Renal cortical epithelial cell (primary cell): ENCODE measurements at regions not wholly inside any gene's neighbourhood (a gene's known extent, or its start where the extent isn't known, plus 50 kb on each side); places are given as distances from the start of the nearest gene placed in this dataset.

ENCODE experiments used
- DNase-seq: peaks from one replicate; pipeline ENCODE4 v3.0.0-alpha.2; 2011; ENCODE audit warnings: low read depth

- no peak for DNase-seq
Observed at GRCh38 chr2:18829976-18830375, 240.6 kb upstream of the NT5C1B start.

GRCh38 chr2:18829251-18829902 lies 240.0 kb upstream of the NT5C1B start:
- DNase-seq: peak; percentile 78

GRCh38 chr2:18828296-18828695 lies 238.9 kb upstream of the NT5C1B start:
- no peak for DNase-seq

- DNase-seq: no peak
Observed at GRCh38 chr2:18825838-18826237, 236.5 kb upstream of the NT5C1B start.

- no peak for DNase-seq
Observed at GRCh38 chr2:18824915-18825314, 235.5 kb upstream of the NT5C1B start.

- no peak for DNase-seq
Observed at GRCh38 chr2:18824325-18824790, 235.0 kb upstream of the NT5C1B start.

GRCh38 chr2:18821431-18821830 lies 232.1 kb upstream of the NT5C1B start:
- no peak for DNase-seq

GRCh38 chr2:18820966-18821365 lies 231.6 kb upstream of the NT5C1B start:
- DNase-seq: no peak

- DNase-seq: no peak
Observed at GRCh38 chr2:18819566-18819965, 230.2 kb upstream of the NT5C1B start.

GRCh38 chr2:18814387-18814786 lies 225.0 kb upstream of the NT5C1B start:
- peak; percentile 60 for DNase-seq

- no peak for DNase-seq
Observed at GRCh38 chr2:18804536-18804935, 215.2 kb upstream of the NT5C1B start.

GRCh38 chr2:18803141-18803939 lies 214.0 kb upstream of the NT5C1B start:
- DNase-seq: no peak

GRCh38 chr2:18800240-18800971 lies 211.0 kb upstream of the NT5C1B start:
- DNase-seq: no peak

GRCh38 chr2:18799397-18799796 lies 210.0 kb upstream of the NT5C1B start:
- no peak for DNase-seq

- no peak for DNase-seq
Observed at GRCh38 chr2:18797133-18797845, 207.9 kb upstream of the NT5C1B start.

- DNase-seq: peak; percentile 72
Observed at GRCh38 chr2:18795906-18796305, 206.5 kb upstream of the NT5C1B start.

- DNase-seq: no peak
Observed at GRCh38 chr2:18792684-18793083, 203.3 kb upstream of the NT5C1B start.

- no peak for DNase-seq
Observed at GRCh38 chr2:18792226-18792629, 202.9 kb upstream of the NT5C1B start.

- DNase-seq: peak; percentile 51
Observed at GRCh38 chr2:18791172-18791797, 201.9 kb upstream of the NT5C1B start.

GRCh38 chr2:18790509-18791171 lies 201.3 kb upstream of the NT5C1B start:
- DNase-seq: peak; percentile 80

GRCh38 chr2:18788592-18788991 lies 199.2 kb upstream of the NT5C1B start:
- peak; percentile 89 for DNase-seq
